ENCODE measurements at regions not wholly inside any gene's neighbourhood (a gene's known extent, or its start where the extent isn't known, plus 50 kb on each side); places are given as distances from the start of the nearest gene placed in this dataset.

GRCh38 chr3:96225494-96225893 lies 588.9 kb upstream of the EPHA6 start (continued):
- TF ChIP-seq REST (IDR thresholded peaks at IDR 0.05; ENCODE audit: unreplicated experiment): no peak
- no peak for TF ChIP-seq EZH2 (IDR thresholded peaks at IDR 0.05; ENCODE audit: low read depth, unreplicated experiment)
- no peak for TF ChIP-seq STAT1 (IDR thresholded peaks at IDR 0.05; ENCODE audit: unreplicated experiment)

GRCh38 chr3:96233679-96234078 lies 580.7 kb upstream of the EPHA6 start:
- Histone ChIP-seq H3K27me3 (ENCODE audit: insufficient read depth) (no peaks in the 10 kb centered on the region), H2AFZ (no peak overlapping the region), H3K79me2 (replicated peaks; ENCODE audit: insufficient read depth) (no peaks in the 10 kb centered on the region), H3K4me1 (ENCODE audit: insufficient read depth) (0 out of 2 replicates have a peak, but pooled peaks cover 7% of the 10 kb centered on the region), H3K4me2 (no peak overlapping the region), H3F3A (replicated peaks; ENCODE audit: low read depth) (no peaks in the 10 kb centered on the region), H3K36me3 (ENCODE audit: insufficient read depth) (no peaks in the 10 kb centered on the region), H3K27ac (ENCODE audit: low read depth) (no peak overlapping the region), H4K20me1 (replicated peaks; ENCODE audit: insufficient read depth) (no peaks in the 10 kb centered on the region), H3K4me3 (no peak overlapping the region), H3K9me2 (ENCODE audit: insufficient read depth) (peaks cover 2% of the 10 kb centered on the region; the same call in 1 of the 2 replicates)
- Mint-ChIP-seq H3K27me3 (ENCODE audit: insufficient read depth, low read depth, poor library complexity) (peaks cover 2% of the 10 kb centered on the region), H3K4me1 (peaks cover 8% of the 10 kb centered on the region; the same call in 2 of the 3 replicates), H3K9me3 (no peaks in the 10 kb centered on the region), H3K4me3 (no peak overlapping the region), H3K27ac (no peak overlapping the region), H3K36me3 (ENCODE audit: low read depth) (no peaks in the 10 kb centered on the region)
- DNase-seq (ENCODE audit: low spot score) (no peak), ATAC-seq (no peak)
- no peak for TF ChIP-seq EZH2phosphoT487 (IDR thresholded peaks at IDR 0.05; ENCODE audit: unreplicated experiment)
- no peak for TF ChIP-seq JUNB (IDR thresholded peaks at IDR 0.05; ENCODE audit: unreplicated experiment)
- no peak for TF ChIP-seq POLR2AphosphoS5 (IDR thresholded peaks at IDR 0.05; ENCODE audit: low read depth)
- no peak for TF ChIP-seq CTCF (conservative IDR thresholded peaks at IDR 0.05; ENCODE audit: low read depth in 2 of 2)
- TF ChIP-seq STAT1 (IDR thresholded peaks at IDR 0.05; ENCODE audit: unreplicated experiment): no peak
- no peak for TF ChIP-seq ZNF462 (CRISPR knock-in tag; IDR thresholded peaks at IDR 0.05)
- no peak for TF ChIP-seq ETS1 (IDR thresholded peaks at IDR 0.05)
